SK-N-SH (cell line): ENCODE measurements at regions not wholly inside any gene's neighbourhood (a gene's known extent, or its start where the extent isn't known, plus 50 kb on each side); places are given as distances from the start of the nearest gene placed in this dataset.

Source experiments
- CTCF ChIA-PET: fragments of 300-600, 350-600 bp; formaldehyde crosslinking; extraction: SDS; loops from one replicate; lab custom pipeline; 2021; lab: Yijun Ruan, JAX
- POLR2A ChIA-PET: fragments of 350-600 bp; sonication (Branson Sonifier 250); formaldehyde crosslinking; extraction: SDS; loops from one replicate; lab custom pipeline; 2020; ENCODE audit warnings: antibody characterized with exemption, inconsistent platforms; lab: Yijun Ruan, JAX
- DNase-seq: peaks from one replicate; pipeline ENCODE4 v3.0.0; 2012
- H2AFZ ChIP-seq: fragments of 200-600 bp; sonication (generic); 2 replicates; pipeline ENCODE4 v1.8.1; 2016; ENCODE audit warnings: antibody characterized with exemption, mild to moderate bottlenecking, low read depth
- H3F3A ChIP-seq: fragments of 200-600 bp; sonication (generic); replicated peaks from 2 replicates; pipeline ENCODE3; 2016; ENCODE audit warnings: antibody characterized with exemption, mild to moderate bottlenecking; ENCODE audit not compliant: insufficient read depth
- H3K27ac ChIP-seq, 2 experiments: fragments of 200-500 bp in 1 of 2; fragments of 200-600 bp in 1 of 2; sonication (Bioruptor generic) in 1 of 2; sonication (generic), shearing (Covaris generic) in 1 of 2; 2 replicates each; pipeline versions ENCODE4 v1.5.1 to v1.6.1; 2014 to 2016; ENCODE audit warnings: low read depth in 2 of 2, inconsistent platforms in 1 of 2, low read length in 1 of 2, mild to moderate bottlenecking in 1 of 2, mixed read lengths in 1 of 2
- H3K27me3 ChIP-seq: fragments of 200-600 bp; sonication (generic), shearing (Covaris generic); 2 replicates; pipeline ENCODE4 v1.6.1; 2016; ENCODE audit warnings: mixed run types; ENCODE audit not compliant: insufficient read depth
- H3K36me3 ChIP-seq, 2 experiments: fragments of 200-500 bp in 1 of 2; fragments of 200-600 bp in 1 of 2; sonication (Bioruptor generic) in 1 of 2; sonication (generic) in 1 of 2; replicated peaks in 1 of 2; 2 replicates each; pipeline versions ENCODE3 to v1.5.1; 2014 to 2016; ENCODE audit warnings: low read length in 1 of 2, mild to moderate bottlenecking in 1 of 2; ENCODE audit not compliant: insufficient read depth in 2 of 2, control insufficient read depth in 1 of 2
- H3K4me1 ChIP-seq, 2 experiments: fragments of 200-500 bp in 1 of 2; fragments of 200-600 bp in 1 of 2; sonication (Bioruptor generic) in 1 of 2; sonication (generic), shearing (Covaris generic) in 1 of 2; 2 replicates each; pipeline versions ENCODE4 v1.5.1 to v1.6.1; 2014 to 2016; ENCODE audit warnings: low read depth in 1 of 2, low read length in 1 of 2, mixed run types in 1 of 2; ENCODE audit not compliant: insufficient read depth in 2 of 2, control insufficient read depth in 1 of 2
- H3K4me2 ChIP-seq: fragments of 200-600 bp; sonication (generic), shearing (Covaris generic); 2 replicates; pipeline ENCODE4 v1.6.1; 2017; ENCODE audit warnings: mixed run types
- H3K4me3 ChIP-seq, 2 experiments: fragments of 200-500 bp in 1 of 2; fragments of 200-600 bp in 1 of 2; sonication (Bioruptor generic) in 1 of 2; sonication (generic), shearing (Covaris generic) in 1 of 2; 2 replicates each; pipeline versions ENCODE4 v1.5.1 to v1.8.1; 2014 to 2016; ENCODE audit warnings: low read depth in 2 of 2, inconsistent platforms in 1 of 2, low read length in 1 of 2, mild to moderate bottlenecking in 1 of 2, mixed read lengths in 1 of 2, moderate library complexity in 1 of 2
- H3K79me2 ChIP-seq: fragments of 200-600 bp; sonication (generic); 2 replicates; pipeline ENCODE4 v1.8.1; 2017; ENCODE audit warnings: mild to moderate bottlenecking; ENCODE audit not compliant: insufficient read depth
- H3K9ac ChIP-seq: fragments of 200-600 bp; sonication (generic); 2 replicates; pipeline ENCODE4 v1.6.1; 2017; ENCODE audit warnings: mixed run types
- H3K9me2 ChIP-seq: fragments of 200-600 bp; sonication (generic); 2 replicates; pipeline ENCODE4 v1.6.1; 2017; ENCODE audit warnings: mixed run types
- H3K9me3 ChIP-seq: fragments of 200-600 bp; sonication (generic); 2 replicates; pipeline ENCODE4 v1.6.1; 2017; ENCODE audit warnings: mixed run types, mild to moderate bottlenecking, moderate library complexity
- H4K20me1 ChIP-seq: fragments of 200-600 bp; sonication (generic); 2 replicates; pipeline ENCODE4 v1.6.1; 2017; ENCODE audit warnings: mild to moderate bottlenecking, mixed run types; ENCODE audit not compliant: insufficient read depth
- CHD2 ChIP-seq: fragments of 150-350 bp; IDR thresholded peaks from 2 replicates; pipeline ENCODE4 v1.6.1; 2018; ENCODE audit warnings: low read length; ENCODE audit not compliant: partially characterized antibody
- ELF1 ChIP-seq: IDR thresholded peaks from 2 replicates; pipeline ENCODE4 v1.4.0; 2012
- EP300 ChIP-seq, 2 experiments: IDR thresholded peaks; 2 replicates each; pipeline versions ENCODE4 v1.4.0 to v1.6.1; 2012; ENCODE audit warnings: borderline replicate concordance in 1 of 2, low read depth in 1 of 2, low read length in 1 of 2
- EZH2phosphoT487 ChIP-seq: fragments of 200-600 bp; sonication (generic); IDR thresholded peaks from 2 replicates; pipeline ENCODE4 v1.6.1; 2017; ENCODE audit warnings: low read depth, mixed run types, mild to moderate bottlenecking, antibody characterized with exemption, moderate library complexity, borderline replicate concordance
- FOXJ3 ChIP-seq: sonication (generic); formaldehyde crosslinking; IDR thresholded peaks from 2 replicates; pipeline ENCODE4 v1.5.1; 2020; ENCODE audit warnings: mild to moderate bottlenecking, missing genetic modification reagents
- FOXM1 ChIP-seq: IDR thresholded peaks from 2 replicates; pipeline ENCODE4 v1.4.0; 2012; ENCODE audit warnings: low read depth, mild to moderate bottlenecking
- GABPA ChIP-seq: IDR thresholded peaks from 2 replicates; pipeline ENCODE4 v1.4.0; 2012; ENCODE audit warnings: low read depth, mild to moderate bottlenecking
- JUND ChIP-seq: IDR thresholded peaks from 2 replicates; pipeline ENCODE4 v1.4.0; 2012
- MXI1 ChIP-seq: IDR thresholded peaks from 2 replicates; pipeline ENCODE4 v1.6.1; 2012; ENCODE audit warnings: mild to moderate bottlenecking, low read depth, low read length, improper control_type of control experiment
- NRF1 ChIP-seq: IDR thresholded peaks from 2 replicates; pipeline ENCODE4 v1.6.1; 2012; ENCODE audit warnings: low read depth, mild to moderate bottlenecking, low read length
- PBX3 ChIP-seq: IDR thresholded peaks from 2 replicates; pipeline ENCODE4; 2012
- RAD21 ChIP-seq: IDR thresholded peaks from 2 replicates; pipeline ENCODE4 v1.6.1; 2012; ENCODE audit warnings: mild to moderate bottlenecking, low read length
- REST ChIP-seq: IDR thresholded peaks from 2 replicates; pipeline ENCODE4 v1.6.1; 2012; ENCODE audit warnings: mild to moderate bottlenecking, low read depth, low read length, moderate library complexity
- TAF1 ChIP-seq: IDR thresholded peaks from 2 replicates; pipeline ENCODE4 v1.6.1; 2012; ENCODE audit warnings: low read depth, mild to moderate bottlenecking, low read length, moderate library complexity, borderline replicate concordance
- TEAD4 ChIP-seq: IDR thresholded peaks from 2 replicates; pipeline ENCODE4 v1.4.0; 2012; ENCODE audit warnings: mild to moderate bottlenecking, borderline replicate concordance; ENCODE audit not compliant: insufficient read depth
- USF1 ChIP-seq: IDR thresholded peaks from 2 replicates; pipeline ENCODE4 v1.4.0; 2012; ENCODE audit warnings: low read depth, borderline replicate concordance
- USF2 ChIP-seq: fragments of 150-350 bp; IDR thresholded peaks from 2 replicates; pipeline ENCODE4 v1.6.1; 2017; ENCODE audit warnings: antibody characterized with exemption, low read length, low read depth, borderline replicate concordance
- YY1 ChIP-seq: IDR thresholded peaks from 2 replicates; pipeline ENCODE4 v1.4.0; 2012; ENCODE audit warnings: low read depth, mild to moderate bottlenecking
- WGBS: methylation state at CpG from one replicate; pipeline ENCODE4 v1.1.6; 2017; ENCODE audit warnings: low lambda C conversion rate; 5-methylcytosine and 5-hydroxymethylcytosine counted together

GRCh38 chr5:63213256-63213655, 634.6 kb downstream of the LRRC70 start (continued):
- no peak for TF ChIP-seq USF1
- TF ChIP-seq TEAD4 = no peak
- no peak for TF ChIP-seq JUND
- no peak for TF ChIP-seq TAF1

- no peaks in the 10 kb centered on the region for H3F3A ChIP-seq
- WGBS = 0% methylated on average over 2 of the region's 2 CpGs
- no peak for DNase-seq
- no peak overlapping the region for H3K27ac ChIP-seq
- H4K20me1 ChIP-seq = no peaks in the 10 kb centered on the region
- no peaks in the 10 kb centered on the region for H3K9me2 ChIP-seq
- H3K27me3 ChIP-seq = no peaks in the 10 kb centered on the region
- POLR2A ChIA-PET = no interaction called here
- H3K4me3 ChIP-seq = no peak overlapping the region
- TF ChIP-seq GABPA (no peak), ELF1 (no peak), USF2 (no peak), TAF1 (no peak), FOXJ3 (CRISPR knock-in tag) (no peak), MXI1 (no peak), EZH2phosphoT487 (no peak)
- no peaks in the 10 kb centered on the region for H3K79me2 ChIP-seq
- H3K4me2 ChIP-seq = no peak overlapping the region
- no peaks in the 10 kb centered on the region for H3K4me1 ChIP-seq
- H3K9me3 ChIP-seq = no peaks in the 10 kb centered on the region
- H3K9ac ChIP-seq = no peak overlapping the region
- H2AFZ ChIP-seq = no peak overlapping the region
- CTCF ChIA-PET = no interaction called here
- H3K36me3 ChIP-seq = no peaks in the 10 kb centered on the region
These were observed 633.0 kb downstream of the LRRC70 start for GRCh38 chr5:63211448-63212132.

GRCh38 chr5:63205976-63206375, 627.4 kb downstream of the LRRC70 start:
- TF ChIP-seq USF1 (no peak), GABPA (no peak), PBX3 (no peak), CHD2 (no peak), EP300 (IDR thresholded peaks at IDR 0.05; ENCODE audit: borderline replicate concordance in 1 of 2, low read depth in 1 of 2, low read length in 1 of 2) (no peak), TEAD4 (no peak), EZH2phosphoT487 (no peak), YY1 (no peak), NRF1 (no peak), RAD21 (no peak), REST (no peak), JUND (no peak), FOXM1 (no peak)
- no peak overlapping the region for H3K27ac ChIP-seq
- no peaks in the 10 kb centered on the region for H3K79me2 ChIP-seq
- no peaks in the 10 kb centered on the region for H3K36me3 ChIP-seq
- CTCF ChIA-PET = no interaction called here
- H3K9ac ChIP-seq = no peak overlapping the region
- WGBS = 11% methylated on average over 2 of the region's 2 CpGs
- no peak overlapping the region for H3K4me3 ChIP-seq
- POLR2A ChIA-PET = no interaction called here
- H2AFZ ChIP-seq = no peak overlapping the region
- no peak for DNase-seq
- no peaks in the 10 kb centered on the region for H3K27me3 ChIP-seq
- no peaks in the 10 kb centered on the region; the same call in 1 of the 2 replicates for H3K9me2 ChIP-seq
- H3K9me3 ChIP-seq = no peaks in the 10 kb centered on the region
- no peak overlapping the region for H3K4me2 ChIP-seq
- no peaks in the 10 kb centered on the region for H4K20me1 ChIP-seq
- H3K4me1 ChIP-seq = no peaks in the 10 kb centered on the region
- H3F3A ChIP-seq = no peaks in the 10 kb centered on the region
